IPS-15b (cell line): ENCODE measurements at regions not wholly inside any gene's neighbourhood (a gene's known extent, or its start where the extent isn't known, plus 50 kb on each side); places are given as distances from the start of the nearest gene placed in this dataset.

Experiments used
- H3K27me3 ChIP-seq: one replicate; pipeline ENCODE4 v1.6.1; 2013; ENCODE audit warnings: low read length; ENCODE audit not compliant: control insufficient read depth, insufficient read depth
- H3K36me3 ChIP-seq: one replicate; pipeline ENCODE4 v1.6.1; 2013; ENCODE audit warnings: low read length; ENCODE audit not compliant: control insufficient read depth, insufficient read depth
- H3K4me1 ChIP-seq: one replicate; pipeline ENCODE4 v1.6.1; 2013; ENCODE audit warnings: mild to moderate bottlenecking, low read length; ENCODE audit not compliant: control insufficient read depth, insufficient read depth
- H3K4me3 ChIP-seq: one replicate; pipeline ENCODE4 v1.5.1; 2013; ENCODE audit warnings: low read depth, low read length
- H3K9ac ChIP-seq: one replicate; pipeline ENCODE4 v1.6.1; 2013; ENCODE audit warnings: low read depth, mild to moderate bottlenecking, low read length
- H3K9me3 ChIP-seq: one replicate; pipeline ENCODE4 v1.6.1; 2013; ENCODE audit warnings: mild to moderate bottlenecking, low read length; ENCODE audit not compliant: control insufficient read depth, insufficient read depth

DNA sequence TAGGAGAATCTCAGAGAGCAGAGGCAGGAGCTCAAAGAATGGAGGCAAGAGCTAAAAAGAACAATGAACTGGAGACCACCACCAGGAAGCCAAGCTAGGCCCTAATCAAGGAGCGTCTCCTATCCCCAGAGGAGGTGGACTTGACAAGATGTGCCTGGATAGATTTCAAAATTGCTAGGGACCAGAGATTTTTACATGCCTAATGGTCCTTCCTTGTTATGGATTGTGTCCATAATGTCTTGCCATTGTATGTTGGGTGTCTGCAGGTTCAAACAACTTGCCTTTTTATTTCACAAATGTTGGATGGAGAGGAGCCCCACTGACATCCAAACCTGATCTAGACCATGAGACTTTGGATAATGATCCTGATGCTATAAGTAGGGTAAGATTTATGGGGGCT is 88.2 kb upstream of the TP53I11 start:
- no peaks in the 10 kb centered on the region for H3K4me1 ChIP-seq
- H3K36me3 ChIP-seq: no peaks in the 10 kb centered on the region
- no peaks in the 10 kb centered on the region for H3K27me3 ChIP-seq
- no peak overlapping the region for H3K9ac ChIP-seq
- no peak overlapping the region for H3K4me3 ChIP-seq
- H3K9me3 ChIP-seq: no peaks in the 10 kb centered on the region

DNA sequence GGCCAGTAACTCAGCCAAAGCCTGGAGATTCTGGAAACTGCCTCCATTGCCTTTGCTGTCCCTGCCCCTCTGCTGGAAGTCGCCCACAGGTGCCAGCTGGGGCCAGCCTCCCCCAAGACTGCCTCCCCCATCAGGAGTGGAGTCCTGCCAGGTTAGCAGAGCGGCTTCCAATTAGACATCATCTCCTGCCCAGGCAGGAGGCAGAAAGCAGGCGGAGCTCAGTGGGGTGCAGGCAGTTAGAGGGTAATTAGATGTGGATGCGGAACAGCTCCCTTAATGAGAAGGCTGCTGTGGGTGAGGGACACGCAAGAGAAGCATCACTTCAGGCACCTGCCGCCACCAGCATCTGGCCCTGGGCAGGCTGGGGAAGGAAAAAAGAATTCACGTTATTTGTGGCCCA is 90.9 kb upstream of the TP53I11 start:
- Histone ChIP-seq H3K9ac (no peak overlapping the region), H3K4me3 (no peak overlapping the region), H3K9me3 (no peaks in the 10 kb centered on the region), H3K27me3 (no peaks in the 10 kb centered on the region), H3K4me1 (no peaks in the 10 kb centered on the region), H3K36me3 (no peaks in the 10 kb centered on the region)

DNA sequence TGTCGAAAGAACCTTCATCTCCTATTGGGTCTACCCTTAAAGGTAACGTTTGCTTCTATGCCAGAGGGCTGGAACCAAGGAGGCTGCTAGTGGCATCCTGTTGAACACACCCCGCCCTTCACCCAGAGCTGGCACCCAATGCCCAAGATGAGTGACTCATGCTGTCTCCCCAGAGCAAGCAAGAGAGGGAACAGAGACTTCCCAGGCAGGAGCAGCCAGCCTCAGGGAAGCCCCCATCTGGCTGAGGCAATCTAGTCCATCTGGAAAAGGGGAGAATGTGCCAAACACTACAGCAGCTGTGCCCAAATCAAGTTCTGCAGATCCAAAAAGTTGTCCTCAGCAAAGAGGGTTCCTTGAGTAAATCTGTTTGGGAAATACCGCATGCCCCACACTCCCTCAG is 91.9 kb upstream of the TP53I11 start:
- H3K4me1 ChIP-seq: no peaks in the 10 kb centered on the region
- H3K4me3 ChIP-seq: no peak overlapping the region
- no peaks in the 10 kb centered on the region for H3K36me3 ChIP-seq
- H3K9me3 ChIP-seq: no peaks in the 10 kb centered on the region
- no peak overlapping the region for H3K9ac ChIP-seq
- no peaks in the 10 kb centered on the region for H3K27me3 ChIP-seq

DNA sequence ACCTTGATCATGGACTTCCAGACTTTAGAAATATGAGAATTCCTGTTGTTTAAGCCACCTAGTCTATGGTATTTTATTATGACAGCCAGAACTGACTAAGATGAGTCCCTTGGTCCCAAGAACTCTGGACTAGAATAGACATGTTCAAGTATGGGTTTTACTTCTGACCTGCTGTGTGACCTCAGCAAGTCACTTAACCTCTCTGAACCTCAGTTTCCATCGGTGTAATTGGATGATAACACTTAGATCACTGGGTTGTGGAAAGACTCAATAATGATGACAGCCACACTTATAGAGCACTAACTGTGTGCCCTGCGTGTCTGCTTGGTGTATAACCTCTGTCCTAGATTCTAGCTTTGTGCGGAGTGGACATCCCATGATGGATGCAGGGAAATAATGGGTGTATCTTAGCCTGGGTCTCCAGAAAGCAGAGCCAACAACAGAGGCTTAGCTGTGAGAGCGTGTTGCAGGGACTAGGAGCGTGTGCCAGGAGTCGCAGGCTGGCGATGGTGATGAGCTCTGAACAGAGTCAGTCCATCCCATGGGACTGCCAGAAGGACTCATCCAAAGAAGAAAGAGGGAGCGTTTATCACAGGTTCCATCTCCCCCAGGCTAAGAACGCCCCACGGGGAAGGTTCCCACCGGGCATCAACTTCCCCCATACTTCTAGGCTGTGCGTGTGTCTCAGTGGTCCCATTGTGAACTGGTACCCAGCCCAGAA is 93.2 kb upstream of the TP53I11 start:
- no peaks in the 10 kb centered on the region for H3K4me1 ChIP-seq
- no peak overlapping the region for H3K9ac ChIP-seq
- no peaks in the 10 kb centered on the region for H3K9me3 ChIP-seq
- no peak overlapping the region for H3K4me3 ChIP-seq
- no peaks in the 10 kb centered on the region for H3K27me3 ChIP-seq
- no peaks in the 10 kb centered on the region for H3K36me3 ChIP-seq

DNA sequence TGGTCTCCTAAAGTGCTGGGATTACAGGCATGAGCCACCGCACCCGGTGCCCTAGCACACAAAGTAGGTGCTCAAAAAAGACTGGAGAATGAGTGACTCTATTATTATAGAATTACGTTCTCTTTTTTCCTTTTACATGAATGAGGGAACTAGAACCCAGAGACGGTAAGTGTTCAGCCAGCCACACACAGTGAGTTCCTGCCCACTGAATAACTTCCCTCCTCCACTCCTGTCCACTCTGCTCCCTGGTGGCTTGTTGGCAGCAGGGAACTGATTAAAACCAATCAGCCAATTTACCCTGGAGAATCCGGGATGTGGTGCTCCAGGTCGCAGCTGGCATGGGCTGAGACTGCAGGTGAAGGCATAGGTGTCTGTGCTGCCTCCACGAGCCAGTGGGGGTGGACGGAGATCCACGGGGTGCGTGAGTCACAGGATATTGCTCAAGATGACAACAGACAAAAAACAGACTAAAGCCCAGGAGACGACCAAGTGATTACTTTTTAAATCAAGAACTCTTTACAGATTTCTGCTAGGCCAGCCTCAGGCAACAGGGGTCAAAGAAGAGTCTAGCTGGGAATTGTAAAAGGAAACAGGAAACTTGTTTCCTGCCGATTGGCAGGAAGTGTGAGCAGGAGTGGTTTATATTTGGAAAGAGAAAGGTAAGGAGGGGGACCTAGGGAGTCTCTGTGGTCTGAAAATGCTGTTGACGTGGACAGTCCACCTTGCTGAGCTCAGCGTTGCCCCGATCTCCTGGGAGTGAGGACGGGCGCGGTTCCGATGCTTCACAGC is 95.2 kb upstream of the TP53I11 start:
- H3K9ac ChIP-seq: no peak overlapping the region
- H3K4me1 ChIP-seq: no peaks in the 10 kb centered on the region
- H3K27me3 ChIP-seq: no peaks in the 10 kb centered on the region
- no peaks in the 10 kb centered on the region for H3K36me3 ChIP-seq
- no peak overlapping the region for H3K4me3 ChIP-seq
- no peaks in the 10 kb centered on the region for H3K9me3 ChIP-seq

DNA sequence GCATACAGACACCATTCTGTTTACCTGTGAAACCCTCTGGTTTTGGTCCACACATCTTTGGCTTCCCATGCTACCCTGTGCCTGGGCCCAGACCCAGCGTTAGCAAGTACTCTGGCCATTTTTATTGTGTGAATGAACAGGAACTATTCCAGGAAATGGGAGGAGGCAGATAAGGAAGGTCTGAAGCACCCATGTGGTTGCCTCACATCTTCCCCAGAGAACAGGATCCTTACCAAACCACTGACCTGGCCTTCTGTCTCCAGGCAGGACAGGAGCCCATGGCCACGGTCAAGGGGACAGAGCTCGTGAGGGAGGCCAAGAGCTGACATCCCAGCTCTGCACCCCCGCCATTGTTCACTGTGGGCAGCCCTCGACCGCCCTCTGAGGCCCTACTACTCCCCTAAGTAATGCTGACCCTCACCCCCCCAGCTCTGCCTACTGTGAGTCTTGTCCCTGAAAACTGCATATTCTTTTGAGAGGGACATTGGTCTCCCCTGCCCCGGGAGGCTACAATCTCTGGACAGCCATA is 97.7 kb upstream of the TP53I11 start:
- Histone ChIP-seq H3K4me3 (no peak overlapping the region), H3K27me3 (no peaks in the 10 kb centered on the region), H3K9me3 (no peaks in the 10 kb centered on the region), H3K9ac (no peak overlapping the region), H3K4me1 (no peaks in the 10 kb centered on the region), H3K36me3 (no peaks in the 10 kb centered on the region)

DNA sequence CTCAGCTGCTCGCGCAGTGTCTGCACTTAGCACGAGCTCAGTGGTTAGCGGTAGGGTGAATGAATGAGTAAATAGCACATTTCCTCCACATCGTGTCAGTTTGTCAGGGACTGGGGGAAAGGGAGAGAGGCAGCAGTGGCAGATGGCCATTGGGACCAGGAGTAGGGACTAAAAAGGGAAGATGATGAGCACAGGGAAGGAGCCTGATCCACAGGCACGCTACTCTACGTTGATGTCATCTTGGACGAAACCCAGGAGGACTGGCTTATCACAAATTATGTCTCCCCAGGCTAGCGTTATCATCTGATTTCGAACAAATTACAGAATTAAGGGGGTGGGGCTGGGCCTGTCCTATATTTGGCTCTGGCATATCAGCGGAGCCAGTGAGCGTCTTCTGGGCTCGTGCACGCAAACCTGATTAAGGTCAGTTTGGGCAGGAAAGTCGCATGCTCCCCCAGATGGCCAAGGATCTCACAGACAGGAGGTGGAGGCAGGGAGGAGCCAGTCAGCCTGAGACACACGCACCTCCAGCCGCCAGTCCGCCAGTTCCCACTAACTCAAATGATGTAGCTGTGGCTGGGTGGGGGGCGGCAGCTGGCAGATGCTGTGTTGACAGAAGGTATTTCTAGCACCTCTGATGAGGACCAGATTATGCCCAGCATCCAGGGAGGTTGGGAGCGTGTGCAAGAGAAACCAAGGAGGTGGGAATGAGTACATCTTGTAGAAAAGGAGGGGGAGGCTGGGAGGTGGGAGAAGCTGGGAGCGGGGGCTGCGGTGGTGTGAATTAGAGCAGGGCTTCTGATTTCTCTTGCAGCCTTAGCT is 97.4 kb upstream of the PRDM11 start:
- Histone ChIP-seq H3K36me3 (no peaks in the 10 kb centered on the region), H3K4me3 (no peak overlapping the region), H3K4me1 (no peaks in the 10 kb centered on the region), H3K9me3 (no peaks in the 10 kb centered on the region), H3K27me3 (no peaks in the 10 kb centered on the region), H3K9ac (no peak overlapping the region)

DNA sequence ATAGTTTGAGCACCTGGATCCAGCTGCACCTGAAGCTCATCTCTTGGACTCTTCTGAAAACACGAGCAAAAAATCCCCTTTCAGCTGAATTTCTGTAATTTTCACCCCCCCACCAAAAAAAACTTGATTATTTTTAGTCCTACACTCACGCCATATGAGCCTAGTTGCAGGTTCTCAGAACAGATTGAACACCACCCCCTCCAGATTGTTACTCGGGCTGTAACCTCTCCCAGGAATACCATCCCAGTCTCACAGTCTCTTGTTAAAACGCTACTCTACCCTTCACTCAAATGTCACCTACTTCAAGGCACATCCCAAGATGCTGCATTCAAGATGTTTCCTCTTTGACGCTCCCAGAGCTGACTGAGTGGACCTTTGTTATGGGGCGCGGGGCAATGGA is 96.3 kb upstream of the PRDM11 start:
- H3K36me3 ChIP-seq: no peaks in the 10 kb centered on the region
- H3K4me1 ChIP-seq: no peaks in the 10 kb centered on the region
- no peaks in the 10 kb centered on the region for H3K9me3 ChIP-seq
- no peak overlapping the region for H3K4me3 ChIP-seq
- H3K9ac ChIP-seq: no peak overlapping the region
- H3K27me3 ChIP-seq: no peaks in the 10 kb centered on the region

DNA sequence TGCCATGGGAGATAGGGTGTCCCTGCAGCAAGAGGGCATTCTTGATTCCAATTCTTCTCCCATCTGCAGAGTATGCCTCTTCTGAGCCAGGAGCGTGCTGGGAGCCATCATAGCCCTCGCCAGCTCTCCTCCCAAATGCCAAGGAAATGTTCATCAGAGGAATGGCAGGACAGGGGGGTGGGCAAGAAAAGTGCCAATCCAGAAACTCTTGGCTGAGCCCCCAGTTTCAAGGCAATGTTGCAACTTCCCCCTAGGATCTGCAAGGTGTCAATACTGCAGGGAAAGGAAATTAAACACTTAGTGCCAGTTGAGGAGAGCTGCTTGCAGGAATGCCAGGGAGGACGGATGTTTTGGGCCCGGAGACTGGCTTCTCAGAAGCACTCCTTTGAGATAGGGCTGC is 94.8 kb upstream of the PRDM11 start:
- Histone ChIP-seq H3K36me3 (no peaks in the 10 kb centered on the region), H3K9ac (no peak overlapping the region), H3K4me3 (no peak overlapping the region), H3K27me3 (no peaks in the 10 kb centered on the region), H3K4me1 (peaks cover 3% of the 10 kb centered on the region), H3K9me3 (no peaks in the 10 kb centered on the region)

DNA sequence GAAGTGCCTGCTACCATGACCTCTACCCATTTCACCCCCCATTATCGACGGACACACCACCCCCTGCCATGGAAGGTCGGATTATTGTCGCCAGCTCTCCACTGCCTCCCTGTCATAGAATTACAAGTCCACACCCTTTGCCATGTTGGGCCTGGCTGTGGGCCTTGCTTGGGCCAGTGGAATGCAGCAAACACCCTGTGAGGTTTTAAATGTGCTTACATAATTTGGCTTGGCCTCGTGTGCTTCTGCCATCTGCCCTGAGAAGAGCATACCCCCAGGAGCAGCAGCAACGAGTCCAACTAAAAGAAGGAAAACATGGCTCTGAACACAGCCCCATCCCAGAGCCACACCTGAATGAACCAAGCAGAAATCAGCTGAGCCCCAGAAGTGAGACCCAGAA is 94.1 kb upstream of the PRDM11 start:
- Histone ChIP-seq H3K27me3 (no peaks in the 10 kb centered on the region), H3K4me3 (no peak overlapping the region), H3K9me3 (no peaks in the 10 kb centered on the region), H3K9ac (no peak overlapping the region), H3K4me1 (peaks cover 7% of the 10 kb centered on the region), H3K36me3 (no peaks in the 10 kb centered on the region)

DNA sequence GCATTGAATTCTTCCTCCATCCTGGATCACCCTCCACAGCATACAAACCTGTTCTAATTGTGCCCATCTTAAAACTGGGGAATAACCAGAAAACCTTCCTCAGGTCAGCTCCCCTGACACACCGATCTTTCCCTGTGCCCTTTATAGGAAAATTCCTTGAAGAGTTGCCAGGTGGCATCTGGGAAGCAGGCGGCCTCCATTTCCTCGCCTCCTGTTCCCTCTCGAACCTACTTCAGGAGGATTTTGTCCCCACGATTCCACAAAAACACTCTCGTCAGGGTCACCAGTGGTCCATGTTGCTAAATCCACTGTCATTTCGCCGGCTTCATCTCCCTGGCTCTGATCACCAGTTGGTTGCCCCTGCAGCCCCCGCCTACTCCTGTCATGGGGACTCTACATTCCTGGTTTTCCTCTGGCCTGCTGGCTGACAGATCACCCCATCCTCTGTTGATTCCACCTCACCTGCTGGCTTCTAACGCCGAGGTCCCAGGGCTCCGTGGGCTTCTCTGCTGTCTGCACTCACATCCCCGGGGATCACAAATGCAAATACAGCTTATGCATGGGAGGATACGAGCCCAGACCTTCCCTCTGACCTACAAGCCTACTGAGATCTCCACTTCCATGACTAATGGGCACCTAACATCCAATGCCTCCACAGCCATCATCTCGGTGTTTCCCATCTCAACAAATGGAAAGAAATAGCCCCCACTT is 92.5 kb upstream of the PRDM11 start:
- H3K36me3 ChIP-seq: no peaks in the 10 kb centered on the region
- no peaks in the 10 kb centered on the region for H3K27me3 ChIP-seq
- H3K4me3 ChIP-seq: no peak overlapping the region
- no peaks in the 10 kb centered on the region for H3K9me3 ChIP-seq
- H3K4me1 ChIP-seq: peaks cover 7% of the 10 kb centered on the region
- no peak overlapping the region for H3K9ac ChIP-seq
